ENCODE measurements at regions not wholly inside any gene's neighbourhood (a gene's known extent, or its start where the extent isn't known, plus 50 kb on each side); places are given as distances from the start of the nearest gene placed in this dataset.
A peak's percentile ranks its signal among the peaks of the same experiment; 100 is the strongest.
"Not testable (repeated sequence)": the region's sequence is repeated elsewhere in the genome, so short reads cannot be mapped to it uniquely, and the experiment has no call there.

DNA sequence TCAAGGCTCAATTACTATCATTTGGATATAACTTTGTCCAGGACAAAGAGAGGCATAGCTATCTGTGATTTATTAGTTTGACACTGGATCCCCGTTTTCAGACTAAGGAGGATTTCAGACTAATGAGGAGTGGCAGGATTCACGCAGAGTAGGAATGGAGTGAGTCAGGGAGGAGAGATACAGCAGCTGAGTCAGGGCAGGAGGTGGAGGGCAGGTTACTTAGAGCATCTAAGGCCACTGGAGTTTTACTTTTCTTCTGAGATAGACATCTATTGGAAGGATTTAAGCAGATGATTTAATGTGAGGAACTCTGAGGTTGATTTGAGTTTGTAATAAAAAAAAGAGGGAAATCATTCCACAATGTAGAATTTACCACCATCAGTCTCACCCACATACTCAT lies 110.6 kb downstream of the RPIA start:
- DNase-seq = not testable (repeated sequence)

DNA sequence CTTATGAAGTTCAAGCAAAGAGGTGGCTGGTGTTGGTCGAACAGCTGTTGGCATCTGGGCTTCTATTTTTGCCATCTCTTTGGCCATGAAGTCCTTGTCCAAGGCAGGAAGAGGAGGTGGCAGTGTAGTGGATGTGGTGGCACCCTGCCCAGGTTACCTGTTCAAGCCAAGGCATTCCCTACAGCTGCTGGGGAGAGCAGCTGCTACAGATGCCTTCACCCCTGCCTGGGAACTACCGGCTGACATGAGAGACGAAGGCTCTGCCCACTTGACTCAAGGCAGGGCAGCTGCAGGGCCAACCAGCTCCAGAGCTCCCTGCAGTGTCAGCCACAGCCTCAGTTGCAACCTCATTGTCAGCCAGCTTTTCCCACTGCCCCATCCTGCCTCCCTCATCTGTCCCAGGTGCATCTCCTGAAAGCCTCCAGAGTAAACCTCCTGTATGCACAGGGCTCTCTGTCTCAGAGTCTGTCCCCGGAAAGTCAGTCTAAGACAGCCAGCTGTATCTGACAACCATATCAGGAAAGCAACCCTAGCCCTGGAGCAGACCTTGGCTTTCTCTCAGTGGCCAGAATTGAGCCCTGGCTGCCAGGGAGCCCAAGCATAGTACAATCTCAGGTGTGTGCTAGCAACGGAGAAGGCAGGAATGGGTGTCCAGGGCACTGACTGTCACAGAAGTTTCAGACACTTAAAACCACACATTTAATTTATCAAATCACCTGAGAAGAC lies 115.9 kb downstream of the RPIA start:
- no peak for DNase-seq

DNA sequence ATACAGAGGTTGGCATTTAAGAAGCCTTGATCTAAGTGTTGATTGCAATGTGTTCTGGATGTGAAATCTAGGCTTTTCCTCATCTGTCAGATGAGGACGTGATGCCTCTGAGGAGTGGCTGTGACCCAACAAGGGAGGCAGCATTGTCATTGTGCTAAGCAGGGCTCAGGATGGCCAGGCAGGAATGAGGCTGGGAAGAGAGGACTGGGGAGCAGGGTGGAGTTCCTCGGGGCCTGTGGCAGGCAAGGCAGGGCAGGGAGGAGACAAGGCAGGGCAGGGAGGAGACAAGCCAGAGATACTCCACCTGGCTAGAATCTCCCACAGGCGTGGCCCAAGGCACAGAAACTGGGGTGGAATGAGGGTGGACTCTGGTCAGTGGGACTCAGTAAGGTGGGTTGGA lies 116.6 kb downstream of the RPIA start:
- DNase-seq = no peak

DNA sequence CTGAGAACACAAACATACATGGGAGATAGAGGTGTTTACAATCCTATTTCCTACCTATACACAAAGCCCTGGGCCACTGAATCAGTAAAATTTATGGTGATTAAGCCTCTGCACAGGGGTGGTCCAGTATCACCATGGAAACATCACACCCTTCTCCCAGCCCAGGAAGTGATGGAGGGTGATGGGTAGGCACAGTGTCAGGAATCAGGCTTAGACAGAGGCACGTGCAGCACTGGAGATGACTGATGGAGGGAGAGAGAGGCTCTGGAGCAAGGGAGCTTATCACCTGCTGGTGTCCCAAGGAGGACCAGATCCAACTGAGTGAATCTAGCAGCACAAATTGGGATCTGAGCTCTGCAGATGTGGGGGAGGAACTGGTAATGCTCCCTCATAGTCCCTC lies 117.2 kb downstream of the RPIA start:
- no peak for DNase-seq

DNA sequence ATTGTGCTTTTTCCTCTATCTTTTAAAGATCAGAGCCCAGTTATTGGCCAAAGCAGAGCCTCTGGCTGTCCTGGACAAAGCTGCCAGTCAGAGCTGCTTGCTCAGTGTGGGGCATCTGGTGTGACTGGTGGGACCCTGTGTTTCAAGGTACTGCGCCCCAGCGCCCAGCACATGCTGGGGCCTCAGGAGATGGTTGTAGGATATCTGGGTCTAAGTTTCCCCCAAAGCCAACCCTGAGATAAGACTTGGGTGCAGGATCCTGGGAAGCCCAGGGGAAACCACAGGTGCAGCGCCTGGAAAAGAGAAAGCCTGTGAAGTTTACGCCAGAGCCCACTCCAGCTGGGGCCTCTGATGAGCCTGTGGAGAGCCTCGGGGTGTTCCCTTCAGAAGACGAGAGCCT lies 117.7 kb downstream of the RPIA start:
- DNase-seq = no peak

DNA sequence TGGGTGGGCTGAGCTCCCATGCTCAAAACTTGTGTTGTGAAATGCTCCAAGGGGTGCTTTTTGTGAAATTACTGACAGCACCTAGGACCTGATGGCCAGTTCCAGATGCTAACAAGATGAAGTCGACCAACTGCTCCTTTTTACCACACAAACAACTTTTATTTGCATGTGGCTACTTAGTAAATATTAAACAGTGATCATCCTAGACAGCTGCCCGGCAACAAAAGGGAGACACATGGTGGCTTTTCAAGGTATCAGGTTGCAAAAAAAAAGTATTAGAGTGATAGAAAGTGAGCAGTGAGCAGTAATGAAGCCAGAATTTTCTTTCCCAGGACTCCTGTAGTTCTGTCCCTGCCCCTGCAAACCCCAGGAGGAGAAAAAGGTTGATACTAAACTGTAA lies 118.5 kb downstream of the RPIA start:
- DNase-seq = no peak

DNA sequence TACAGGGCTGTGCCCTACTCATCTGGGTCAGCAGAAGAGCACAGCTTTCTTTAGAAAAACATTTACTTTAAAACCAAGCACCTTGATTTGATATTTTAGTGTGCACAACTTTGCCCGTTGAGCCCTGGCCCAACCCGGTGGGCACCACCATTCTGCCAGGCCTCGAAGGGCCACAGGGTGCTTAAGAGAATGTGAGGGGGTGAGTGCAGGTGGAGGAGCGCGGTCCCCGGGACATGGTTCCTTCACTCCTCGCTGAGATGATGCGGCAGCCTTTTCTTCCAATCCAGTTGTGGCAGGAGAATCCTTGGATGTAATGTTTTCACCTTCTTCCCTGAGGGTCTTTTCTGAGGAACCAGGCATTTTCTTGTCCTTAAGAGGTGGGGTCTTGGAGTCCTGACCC lies 119.0 kb downstream of the RPIA start:
- no peak for DNase-seq

DNA sequence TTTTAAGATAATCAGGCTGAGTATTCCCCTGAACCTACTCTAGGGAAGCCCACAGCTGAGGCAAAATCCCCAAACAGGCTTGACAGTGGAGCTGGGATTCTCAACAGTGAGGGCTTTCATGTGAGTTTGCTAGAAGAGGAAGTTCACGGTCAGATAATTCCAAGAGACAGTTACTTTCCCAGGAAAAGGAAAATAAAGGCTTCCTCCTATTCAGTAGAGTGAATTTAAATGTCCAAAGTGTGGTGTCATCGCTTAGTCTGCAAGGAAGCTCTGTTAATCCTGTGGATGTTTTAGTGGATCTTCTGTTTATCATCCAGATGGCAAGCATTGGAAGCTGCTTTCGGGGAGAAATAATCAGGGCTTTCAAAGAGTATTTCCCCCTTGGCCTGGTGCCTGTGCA lies 119.8 kb downstream of the RPIA start:
- no peak for DNase-seq

DNA sequence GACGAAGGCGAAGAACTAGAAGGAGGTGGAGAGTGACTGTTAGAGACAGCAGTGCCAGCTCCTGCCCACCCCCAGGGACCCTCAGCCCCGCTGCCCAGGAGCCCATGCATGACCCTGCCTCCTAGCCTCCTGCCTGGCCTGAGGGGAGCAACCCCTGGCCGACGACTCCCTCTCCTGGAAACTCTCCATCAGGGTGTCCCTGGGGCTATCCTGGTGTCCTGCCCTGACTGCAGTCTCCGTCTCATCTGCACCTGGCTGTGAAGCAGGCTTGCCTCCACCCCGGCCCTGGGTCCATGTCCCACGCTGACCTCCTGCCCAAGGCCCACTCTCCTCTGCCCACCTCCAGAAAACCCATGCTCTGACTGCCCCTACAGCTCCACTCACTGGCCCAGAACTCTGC lies 120.2 kb downstream of the RPIA start:
- no peak for DNase-seq

DNA sequence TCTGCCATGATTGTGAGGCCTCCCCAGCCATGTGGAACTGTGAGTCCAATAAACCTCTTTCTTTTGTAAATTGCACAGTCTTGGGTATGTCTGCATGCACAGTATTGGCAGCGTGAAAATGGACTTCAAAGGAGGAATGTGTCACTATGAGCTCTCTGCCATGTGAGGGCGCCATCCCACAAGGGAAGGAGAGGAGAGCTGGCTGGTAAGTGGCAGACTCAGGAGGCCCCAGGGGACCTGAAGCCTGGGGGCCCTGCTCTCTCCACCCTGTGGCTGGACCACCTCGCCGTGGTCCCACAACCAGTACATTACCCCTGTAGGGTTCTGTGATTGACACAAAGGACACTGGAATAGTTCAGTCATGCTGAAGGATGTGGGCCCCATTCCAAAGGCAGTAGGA lies 122.1 kb downstream of the RPIA start:
- no peak for DNase-seq

DNA sequence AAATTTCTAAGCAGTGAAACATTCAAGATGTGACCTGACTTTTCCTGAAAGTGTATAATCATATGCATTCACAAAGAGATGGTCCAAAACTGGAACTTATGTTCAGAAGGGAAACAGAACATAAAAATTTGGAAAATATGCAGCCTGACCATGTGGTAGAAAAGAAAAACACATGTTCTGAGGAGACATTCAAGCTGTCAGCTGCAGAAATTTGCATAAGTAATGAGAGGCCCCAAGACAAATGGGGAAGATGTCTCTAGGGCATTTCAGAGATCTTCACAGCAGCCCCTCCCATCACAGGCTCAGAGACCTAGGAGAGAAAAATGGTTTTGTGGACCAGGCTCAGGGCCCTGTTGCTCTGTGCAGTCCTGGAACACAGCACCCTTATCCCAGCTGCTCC lies 123.8 kb downstream of the RPIA start:
- DNase-seq = no peak

DNA sequence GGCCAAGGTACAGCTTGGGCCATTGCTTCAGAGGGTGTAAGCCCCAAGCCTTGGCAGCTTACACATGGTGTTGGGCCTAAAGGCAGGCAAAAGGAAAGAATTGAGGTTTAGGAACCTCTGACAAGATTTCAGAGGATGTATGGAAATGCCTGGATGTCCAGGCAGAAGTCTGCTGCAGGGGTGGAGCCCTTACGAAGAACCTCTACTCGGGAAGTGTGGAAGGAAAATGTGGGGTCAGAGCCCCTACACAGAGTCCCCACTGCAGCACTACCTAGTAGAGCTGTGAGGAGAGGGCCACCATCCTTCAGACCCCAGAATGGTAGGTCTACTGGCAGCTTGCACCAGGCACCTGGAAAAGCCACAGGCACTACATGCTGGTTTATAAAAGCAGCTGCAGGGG lies 124.2 kb downstream of the RPIA start:
- DNase-seq = no peak

DNA sequence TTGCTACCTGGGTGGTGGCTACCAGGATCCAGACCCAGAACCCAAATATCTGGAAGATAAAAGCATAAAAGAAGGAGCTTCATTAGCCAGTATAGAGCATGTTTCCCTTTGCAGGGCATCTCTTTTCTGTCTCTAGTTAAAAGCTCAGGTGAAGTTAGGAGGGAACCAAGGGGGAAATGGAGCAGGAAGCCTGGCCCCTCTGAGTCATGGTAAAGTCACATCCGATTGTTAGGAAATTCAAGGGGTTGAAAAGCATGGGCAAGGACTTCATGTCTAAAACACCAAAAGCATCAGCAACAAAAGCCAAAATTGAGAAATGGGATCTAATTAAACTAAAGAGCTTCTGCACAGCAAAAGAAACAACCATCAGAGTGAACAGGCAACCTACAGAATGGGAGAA lies 126.9 kb downstream of the RPIA start:
- DNase-seq = no peak

DNA sequence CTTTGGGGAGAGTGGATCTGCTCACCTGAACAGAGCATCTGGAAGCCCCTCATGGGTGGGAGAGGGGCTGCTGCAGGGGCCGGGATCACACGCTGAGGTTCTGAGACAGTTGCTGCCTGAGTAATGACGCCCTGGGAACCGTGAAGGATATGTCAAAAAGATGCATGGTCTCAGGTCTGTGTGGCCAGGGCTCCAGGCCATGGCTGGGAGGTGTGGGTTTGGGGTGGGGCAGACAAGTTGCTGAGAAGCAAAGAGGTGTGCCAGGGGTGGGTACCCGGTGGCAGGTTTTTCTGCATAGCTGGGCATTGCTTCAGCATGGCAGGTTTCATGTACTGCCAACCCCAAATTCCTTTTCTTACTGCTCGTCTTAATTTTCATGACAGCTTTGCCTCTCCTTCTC lies 133.5 kb downstream of the RPIA start:
- DNase-seq = no peak

DNA sequence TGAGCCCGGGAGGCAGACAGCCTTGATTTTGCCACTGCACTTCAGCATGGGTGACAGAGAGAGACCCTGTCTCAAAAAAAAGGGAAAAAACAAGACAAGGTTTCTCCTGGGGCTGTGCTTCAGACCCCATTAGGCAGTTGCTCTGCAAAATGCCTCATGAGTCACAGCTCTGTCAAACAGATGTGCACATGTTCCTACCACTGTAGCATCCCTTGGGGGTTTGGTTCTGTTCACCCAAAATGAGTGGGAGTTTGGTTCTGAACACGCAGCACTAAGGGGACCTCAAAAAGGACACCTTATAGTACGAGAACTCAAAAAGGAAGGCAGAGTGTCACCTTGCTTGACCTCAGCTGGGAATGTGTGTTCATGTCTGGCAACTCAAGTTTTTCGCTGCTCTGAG lies 134.9 kb downstream of the RPIA start:
- DNase-seq = no peak

DNA sequence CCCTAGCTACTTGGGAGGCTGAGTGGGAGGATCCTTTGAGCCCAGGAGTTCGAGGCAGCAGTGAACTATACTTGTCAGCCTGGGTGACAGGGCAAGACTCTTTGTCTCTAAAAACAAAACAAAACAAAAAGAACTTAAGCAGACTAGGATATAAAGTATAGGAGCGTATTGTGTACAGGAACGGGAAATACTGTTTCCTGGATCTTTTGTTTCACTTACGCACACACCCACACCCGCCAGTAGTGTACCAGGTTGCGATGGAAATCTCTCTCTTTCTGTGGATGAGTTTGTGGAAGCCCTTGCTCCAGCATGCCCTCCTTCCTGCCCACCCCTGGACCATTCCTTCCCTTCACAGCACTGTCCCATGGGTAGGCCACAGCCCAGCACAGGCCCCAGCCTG lies 136.3 kb downstream of the RPIA start:
- DNase-seq = no peak

DNA sequence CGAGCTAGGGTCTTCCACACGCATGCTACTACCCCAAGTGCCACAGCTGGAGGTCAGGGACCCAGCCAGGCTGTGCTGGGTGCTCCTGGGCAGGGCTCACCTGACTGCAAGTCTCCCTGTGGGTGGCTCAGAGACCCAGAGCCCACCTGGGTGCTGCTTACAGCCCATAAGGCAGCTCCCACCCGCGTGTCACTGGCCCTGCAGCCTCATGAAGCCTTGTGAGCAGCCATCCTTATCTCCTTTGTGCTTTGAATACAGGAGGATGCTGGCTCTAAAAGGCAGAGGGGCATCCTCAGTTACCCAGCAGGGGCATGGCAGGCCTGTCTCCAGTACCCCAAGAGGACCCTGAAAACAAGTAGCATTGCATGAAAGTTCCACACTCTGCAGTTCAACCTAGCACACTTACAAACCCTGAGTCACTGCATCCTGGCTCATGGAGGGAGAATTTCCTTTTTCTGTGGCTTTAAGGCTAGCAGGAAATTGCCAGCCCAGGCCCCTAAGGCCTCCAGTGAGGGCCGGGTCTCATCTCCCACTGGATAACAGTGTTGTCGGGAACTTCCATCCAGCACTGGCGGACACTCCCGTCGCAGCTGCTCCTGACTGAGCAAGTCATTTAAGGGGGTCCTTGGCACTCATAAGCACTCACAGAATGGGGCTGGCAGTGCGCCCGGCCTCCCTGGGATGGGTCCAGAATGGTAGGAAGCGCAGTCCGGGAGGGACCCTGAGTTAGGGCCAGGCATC lies 137.1 kb downstream of the RPIA start:
- DNase-seq = no peak

DNA sequence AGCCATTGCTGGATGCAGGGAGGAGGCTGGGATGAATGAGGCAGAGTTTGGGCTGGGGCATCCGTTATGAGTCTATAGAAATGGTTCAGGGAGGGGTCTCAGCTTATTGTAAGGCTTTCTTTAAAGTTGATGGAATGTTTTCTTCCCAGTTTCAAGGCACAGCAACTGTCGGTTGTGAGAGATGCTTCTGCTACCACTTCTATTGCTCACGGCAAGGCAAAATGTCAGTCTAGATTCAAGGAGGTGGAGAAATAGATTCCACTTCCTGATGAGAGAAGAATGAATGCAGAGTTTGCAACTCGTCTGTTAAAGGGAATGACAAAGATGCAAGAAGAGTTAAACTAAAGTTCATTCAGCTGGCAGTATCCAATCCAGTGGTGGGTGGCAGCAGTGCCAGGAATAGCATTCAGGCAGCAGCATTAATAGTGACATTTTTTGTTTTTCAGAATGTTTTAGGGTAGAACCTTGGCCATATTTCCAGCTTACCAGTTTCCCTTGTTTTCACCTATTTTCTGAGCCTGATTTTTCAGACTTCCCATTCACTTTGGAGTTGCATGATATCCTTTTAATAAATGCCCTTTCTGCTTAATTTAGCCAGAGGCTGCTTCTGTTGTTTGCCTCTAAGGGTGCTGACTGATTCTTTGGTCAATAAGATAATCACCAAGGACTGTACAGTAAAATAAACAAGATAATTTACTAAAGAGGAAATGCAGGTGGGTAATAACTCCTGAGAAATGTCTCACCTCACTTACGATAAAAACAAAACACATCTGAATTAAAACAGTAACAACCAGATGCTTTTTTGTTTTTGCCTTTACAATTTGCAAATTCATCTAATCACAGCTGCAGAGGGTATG lies 138.4 kb downstream of the RPIA start:
- no peak for DNase-seq

DNA sequence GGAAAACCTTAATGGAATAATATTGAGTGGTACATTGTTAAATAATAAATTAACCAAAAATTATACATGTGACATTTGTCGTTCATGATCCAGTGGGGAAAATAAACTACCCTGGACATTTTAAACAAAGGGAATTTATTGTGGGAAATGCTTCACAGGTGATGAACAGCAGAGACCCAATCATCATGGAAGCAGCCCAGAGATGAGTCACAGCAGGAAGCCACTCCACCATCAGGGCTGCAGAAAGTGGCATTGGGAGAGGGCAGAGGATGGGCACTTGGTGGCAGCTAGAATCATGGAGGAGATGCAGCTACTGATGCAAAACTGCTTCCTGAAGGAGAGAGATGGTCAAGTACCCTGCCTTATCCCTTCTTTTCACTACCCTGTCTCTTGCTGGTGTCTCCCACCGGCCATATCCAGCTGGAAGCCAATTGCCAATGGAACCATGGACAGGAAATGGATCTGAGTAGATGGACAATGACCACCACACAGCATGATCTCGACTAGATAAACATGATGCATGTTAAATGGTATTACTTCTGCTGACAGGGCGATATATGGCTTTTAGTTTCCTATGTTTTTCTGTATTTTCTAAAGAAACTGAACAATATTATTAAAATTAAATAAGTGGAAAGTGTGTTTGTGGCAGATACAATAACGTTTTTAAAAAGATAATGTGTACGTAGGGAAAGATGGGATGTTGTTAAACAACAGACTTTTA lies 139.8 kb downstream of the RPIA start:
- no peak for DNase-seq

DNA sequence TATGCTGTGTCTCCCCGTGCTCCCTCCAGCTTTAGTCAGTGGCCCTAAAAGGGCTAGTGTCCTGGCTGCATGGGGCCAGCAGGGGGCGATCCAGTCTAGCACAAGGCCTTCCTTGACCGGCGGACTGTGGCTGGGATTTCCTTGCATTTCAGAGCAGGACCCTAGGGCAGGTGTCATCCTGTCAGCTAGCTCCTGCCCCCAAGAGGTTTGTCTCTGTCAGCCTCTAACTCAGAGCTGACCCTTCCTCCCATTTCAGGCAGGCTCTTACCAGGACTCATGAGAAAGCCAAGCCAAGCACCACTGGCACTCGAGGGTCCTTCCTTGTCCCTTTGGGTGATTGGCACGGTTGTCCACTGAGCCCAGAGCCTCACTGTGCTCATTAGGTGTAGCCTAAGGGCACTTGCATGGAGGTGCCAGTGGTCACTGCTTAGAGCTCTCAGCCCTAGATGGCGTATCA lies 140.3 kb downstream of the RPIA start:
- DNase-seq = peak; percentile 20

DNA sequence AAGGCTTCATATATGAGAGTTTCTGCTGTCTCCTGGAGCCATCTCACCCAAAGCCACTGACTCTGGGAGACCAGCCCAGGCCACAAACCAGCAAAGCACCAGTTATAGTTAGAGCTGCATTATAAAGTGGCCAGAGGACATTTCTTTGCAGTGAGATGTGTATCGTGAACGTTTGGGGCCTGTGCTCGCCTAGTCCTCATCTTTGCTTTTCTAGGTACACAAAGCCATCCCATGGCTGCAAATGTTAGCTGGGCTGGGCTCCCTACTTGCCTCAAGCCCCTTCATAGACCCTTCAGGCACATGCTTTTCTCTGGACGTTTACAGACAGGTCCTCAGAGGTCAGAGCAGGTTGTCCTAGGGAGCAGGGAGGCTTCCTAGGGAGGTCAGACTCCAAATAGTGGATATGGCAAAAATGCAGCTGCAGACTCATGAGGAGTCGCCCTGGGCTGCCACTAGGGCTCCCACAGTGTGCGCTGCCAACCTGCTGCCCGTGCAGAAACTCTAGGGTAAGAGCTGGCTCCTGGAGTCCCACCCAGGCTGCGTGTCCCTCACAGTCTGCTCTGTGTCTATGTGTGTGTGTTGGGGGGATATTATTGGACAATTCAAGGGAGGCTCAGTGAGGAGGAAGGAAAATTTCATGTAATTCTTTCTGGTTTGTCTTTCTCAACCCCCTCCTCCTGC lies 141.0 kb downstream of the RPIA start:
- DNase-seq = no peak

DNA sequence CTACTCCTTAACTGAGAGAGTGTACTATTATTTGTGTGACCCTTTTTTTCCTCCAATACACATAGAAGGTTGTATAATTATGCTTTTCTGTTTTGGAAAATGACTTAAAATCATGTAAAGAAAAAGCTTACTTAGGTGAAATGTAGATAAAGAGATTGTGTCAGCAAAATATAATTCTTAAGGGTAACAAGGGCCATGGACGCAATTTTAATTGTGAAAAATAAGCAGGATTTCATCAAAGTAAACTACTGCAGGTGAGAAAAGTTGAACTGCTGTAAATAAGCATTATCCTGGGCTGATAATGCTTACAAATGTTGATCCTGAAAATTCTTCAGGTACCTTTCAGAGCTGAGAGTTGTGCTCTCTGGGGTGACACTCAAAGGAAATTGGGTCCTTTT lies 141.5 kb downstream of the RPIA start:
- no peak for DNase-seq

DNA sequence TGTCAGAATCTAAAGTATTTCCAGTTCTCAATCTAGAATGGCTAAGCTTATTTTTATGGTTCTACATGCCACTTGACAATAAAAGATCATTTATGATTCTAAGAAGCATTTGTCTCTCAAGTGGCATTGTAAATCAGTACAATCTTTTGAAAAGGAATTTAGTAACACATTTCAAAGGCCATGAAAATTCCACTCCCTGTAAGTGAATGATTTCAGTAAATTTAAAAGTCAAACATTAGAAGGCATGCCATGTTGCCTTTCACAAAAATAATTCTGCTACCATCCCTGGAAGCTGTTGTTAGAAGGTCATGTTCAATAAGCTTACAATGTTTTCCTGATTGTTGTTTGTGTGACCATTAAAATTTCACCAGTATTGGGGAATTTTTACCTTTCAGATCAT lies 142.9 kb downstream of the RPIA start:
- DNase-seq = no peak

Measured in activated CD4-positive, alpha-beta T cell treated with anti-CD3 and anti-CD28 coated beads, Interleukin-2, amount 50 U/mL, for 1 hour (primary cell).